Liver (tissue), 8 donors: ENCODE measurements at regions not wholly inside any gene's neighbourhood (a gene's known extent, or its start where the extent isn't known, plus 50 kb on each side); places are given as distances from the start of the nearest gene placed in this dataset.

Source experiments
- DNase-seq: peaks from one replicate; pipeline ENCODE4 v3.0.0-alpha.2; 2017; ENCODE audit warnings: low spot score
- H3K27ac ChIP-seq, 2 donors: one replicate each; pipeline ENCODE4 v1.7.0; 2013; ENCODE audit warnings: inconsistent platforms in 2 of 2, low read length in 2 of 2, control low read depth in 1 of 2, low read depth in 1 of 2, mild to moderate bottlenecking in 1 of 2
- H3K27me3 ChIP-seq, 4 donors: one replicate each; pipeline versions ENCODE4 v1.6.1 to v1.7.0; 2013; ENCODE audit warnings: low read length in 3 of 4, inconsistent platforms in 1 of 4, mild to moderate bottlenecking in 1 of 4, moderate library complexity in 1 of 4; ENCODE audit not compliant: control insufficient read depth in 4 of 4, insufficient read depth in 4 of 4
- H3K36me3 ChIP-seq, 4 donors: one replicate each; pipeline versions ENCODE4 v1.6.1 to v1.7.0; 2013; ENCODE audit warnings: low read length in 3 of 4, mild to moderate bottlenecking in 3 of 4, low read depth in 1 of 4, moderate library complexity in 1 of 4; ENCODE audit not compliant: control insufficient read depth in 4 of 4, insufficient read depth in 3 of 4
- H3K4me1 ChIP-seq, 4 donors: one replicate each; pipeline versions ENCODE4 v1.6.1 to v1.7.0; 2013; ENCODE audit warnings: low read length in 3 of 4, mild to moderate bottlenecking in 3 of 4, moderate library complexity in 1 of 4; ENCODE audit not compliant: control insufficient read depth in 4 of 4, insufficient read depth in 4 of 4
- H3K4me3 ChIP-seq, 3 donors: one replicate each; pipeline versions ENCODE4 v1.6.1 to v1.7.0; 2013; ENCODE audit warnings: low read length in 3 of 3, control low read depth in 1 of 3, low read depth in 1 of 3, mild to moderate bottlenecking in 1 of 3
- H3K9ac ChIP-seq, 2 donors: one replicate each; pipeline ENCODE4 v1.7.0; 2013; ENCODE audit warnings: low read length in 2 of 2, mild to moderate bottlenecking in 2 of 2, moderate library complexity in 2 of 2, control low read depth in 1 of 2, low read depth in 1 of 2
- H3K9me3 ChIP-seq, 4 donors: one replicate each; pipeline versions ENCODE4 v1.6.1 to v1.7.0; 2013; ENCODE audit warnings: low read length in 3 of 4; ENCODE audit not compliant: control insufficient read depth in 4 of 4
- FOXA1 ChIP-seq: IDR thresholded peaks from 2 replicates; pipeline ENCODE4 v1.6.1; 2016; ENCODE audit warnings: antibody characterized with exemption
- GABPA ChIP-seq, 2 donors: IDR thresholded peaks in 1 of 2; conservative IDR thresholded peaks in 1 of 2; 2 replicates each; pipeline ENCODE4 v1.6.1; 2016; ENCODE audit warnings: antibody characterized with exemption in 2 of 2, mild to moderate bottlenecking in 1 of 2, moderate library complexity in 1 of 2
- HNF4A ChIP-seq, 2 donors: conservative IDR thresholded peaks; 2 replicates each; pipeline ENCODE4 v1.6.1; 2016; ENCODE audit warnings: antibody characterized with exemption in 2 of 2, mild to moderate bottlenecking in 2 of 2
- HNF4G ChIP-seq: IDR thresholded peaks from 2 replicates; pipeline ENCODE4 v1.6.1; 2016; ENCODE audit warnings: antibody characterized with exemption
- JUND ChIP-seq, 2 donors: IDR thresholded peaks; 2 replicates each; pipeline ENCODE4 v1.6.1; 2016; ENCODE audit warnings: antibody characterized with exemption in 2 of 2
- NR2F2 ChIP-seq: IDR thresholded peaks from 2 replicates; pipeline ENCODE4 v1.6.1; 2016; ENCODE audit warnings: antibody characterized with exemption
- RXRA ChIP-seq, 2 donors: IDR thresholded peaks; 2 replicates each; pipeline ENCODE4 v1.6.1; 2017 to 2018; ENCODE audit warnings: antibody characterized with exemption in 2 of 2, mild to moderate bottlenecking in 1 of 2
- TAF1 ChIP-seq: conservative IDR thresholded peaks from 2 replicates; pipeline ENCODE4 v1.6.1; 2016; ENCODE audit warnings: antibody characterized with exemption, mild to moderate bottlenecking
- YY1 ChIP-seq: IDR thresholded peaks from 2 replicates; pipeline ENCODE4 v1.6.1; 2016; ENCODE audit warnings: antibody characterized with exemption, mild to moderate bottlenecking
- WGBS: extraction: QIAGEN DNeasy Blood & Tissue Kit; methylation state at CpG from one replicate; pipeline ENCODE4 v1.1.7; 2013; 5-methylcytosine and 5-hydroxymethylcytosine counted together
- TF ChIP-seq, protein P1 (sequence below): IDR thresholded peaks from 2 replicates; pipeline ENCODE4 v1.6.1; 2016; ENCODE audit warnings: antibody characterized with exemption, mild to moderate bottlenecking
- TF ChIP-seq, protein P2 (sequence below): fragments of 150-350 bp; IDR thresholded peaks from 2 replicates; pipeline ENCODE4 v1.5.1; 2017; ENCODE audit warnings: improper control_type of control experiment, low read depth, low read length; ENCODE audit not compliant: missing input control
- TF ChIP-seq, protein P3 (sequence below): IDR thresholded peaks from 2 replicates; pipeline ENCODE4 v1.6.1; 2016; ENCODE audit warnings: antibody characterized with exemption
- donor health status: healthy.
- donor health status: healthy.
- donor health status: healthy.
- donor health status: healthy.
- donor health status: healthy.

DNA sequence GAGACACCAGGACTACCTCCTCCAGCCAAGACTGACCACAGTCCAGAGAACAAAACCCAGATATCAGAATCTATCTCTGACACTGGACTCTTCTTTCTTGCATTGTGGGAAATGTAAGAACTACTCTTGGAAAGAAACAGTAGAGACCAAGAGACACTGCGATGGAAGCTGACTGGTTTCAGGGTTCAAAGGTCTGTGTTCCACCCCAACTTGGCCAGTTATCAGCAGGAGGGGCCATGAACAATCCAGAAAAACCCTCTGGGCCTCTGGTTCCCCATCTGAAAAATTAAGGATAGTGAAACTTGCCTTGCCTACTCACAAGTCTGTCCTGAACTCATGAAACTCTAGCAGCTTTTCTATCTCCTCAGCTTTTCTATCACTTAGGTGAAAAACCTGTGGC is 166.5 kb downstream of the SUCLG1 start:
- peak; percentile 37 to 58 for TF ChIP-seq HNF4A (conservative IDR thresholded peaks at IDR 0.05)
- TF ChIP-seq, protein P1, sequence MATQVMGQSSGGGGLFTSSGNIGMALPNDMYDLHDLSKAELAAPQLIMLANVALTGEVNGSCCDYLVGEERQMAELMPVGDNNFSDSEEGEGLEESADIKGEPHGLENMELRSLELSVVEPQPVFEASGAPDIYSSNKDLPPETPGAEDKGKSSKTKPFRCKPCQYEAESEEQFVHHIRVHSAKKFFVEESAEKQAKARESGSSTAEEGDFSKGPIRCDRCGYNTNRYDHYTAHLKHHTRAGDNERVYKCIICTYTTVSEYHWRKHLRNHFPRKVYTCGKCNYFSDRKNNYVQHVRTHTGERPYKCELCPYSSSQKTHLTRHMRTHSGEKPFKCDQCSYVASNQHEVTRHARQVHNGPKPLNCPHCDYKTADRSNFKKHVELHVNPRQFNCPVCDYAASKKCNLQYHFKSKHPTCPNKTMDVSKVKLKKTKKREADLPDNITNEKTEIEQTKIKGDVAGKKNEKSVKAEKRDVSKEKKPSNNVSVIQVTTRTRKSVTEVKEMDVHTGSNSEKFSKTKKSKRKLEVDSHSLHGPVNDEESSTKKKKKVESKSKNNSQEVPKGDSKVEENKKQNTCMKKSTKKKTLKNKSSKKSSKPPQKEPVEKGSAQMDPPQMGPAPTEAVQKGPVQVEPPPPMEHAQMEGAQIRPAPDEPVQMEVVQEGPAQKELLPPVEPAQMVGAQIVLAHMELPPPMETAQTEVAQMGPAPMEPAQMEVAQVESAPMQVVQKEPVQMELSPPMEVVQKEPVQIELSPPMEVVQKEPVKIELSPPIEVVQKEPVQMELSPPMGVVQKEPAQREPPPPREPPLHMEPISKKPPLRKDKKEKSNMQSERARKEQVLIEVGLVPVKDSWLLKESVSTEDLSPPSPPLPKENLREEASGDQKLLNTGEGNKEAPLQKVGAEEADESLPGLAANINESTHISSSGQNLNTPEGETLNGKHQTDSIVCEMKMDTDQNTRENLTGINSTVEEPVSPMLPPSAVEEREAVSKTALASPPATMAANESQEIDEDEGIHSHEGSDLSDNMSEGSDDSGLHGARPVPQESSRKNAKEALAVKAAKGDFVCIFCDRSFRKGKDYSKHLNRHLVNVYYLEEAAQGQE: no peak
- Histone ChIP-seq H3K4me1 (peaks cover 0 to 14% (median 5%) of the 10 kb centered on the region in 4 donors), H3K9me3 (no peaks in the 10 kb centered on the region), H3K27ac (no peak overlapping the region), H3K9ac (no peak overlapping the region), H3K27me3 (no peaks in the 10 kb centered on the region), H3K4me3 (no peak overlapping the region), H3K36me3 (no peaks in the 10 kb centered on the region)
- WGBS: 25% methylated on average over 1 of the region's 1 CpG
- DNase-seq: no peak

DNA sequence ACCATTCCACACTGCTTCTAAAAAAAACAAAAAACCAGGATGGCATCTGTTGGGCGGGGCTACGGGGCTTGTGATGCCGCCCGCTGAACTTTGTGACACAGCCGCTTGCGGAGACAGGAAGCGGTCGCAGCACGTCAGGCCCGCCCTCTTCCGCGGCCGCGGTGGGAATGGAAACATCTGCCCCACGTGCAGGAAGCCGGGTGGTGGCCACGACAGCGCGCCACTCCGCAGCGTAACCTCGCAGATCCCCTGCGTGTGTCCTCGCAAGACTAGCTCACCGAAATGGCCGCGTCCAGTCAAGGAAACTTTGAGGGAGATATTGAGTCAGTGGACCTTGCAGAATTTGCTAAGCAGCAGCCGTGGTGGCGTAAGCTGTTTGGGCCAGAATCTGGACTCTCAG is 168.5 kb downstream of the SUCLG1 start:
- Histone ChIP-seq H3K9ac (no peak overlapping the region), H3K36me3 (no peaks in the 10 kb centered on the region), H3K27me3 (peaks cover 0 to 2% (median 0%) of the 10 kb centered on the region in 4 donors), H3K4me1 (peaks cover 0 to 14% (median 5%) of the 10 kb centered on the region in 4 donors), H3K27ac (no peak overlapping the region), H3K4me3 (no peak overlapping the region), H3K9me3 (no peaks in the 10 kb centered on the region)
- TF ChIP-seq JUND (IDR thresholded peaks at IDR 0.05) (no peak), YY1 (no peak), FOXA1 (no peak), HNF4A (conservative IDR thresholded peaks at IDR 0.05) (no peak)
- WGBS: 97% methylated on average over 29 of the region's 29 CpGs
- DNase-seq: no peak

DNA sequence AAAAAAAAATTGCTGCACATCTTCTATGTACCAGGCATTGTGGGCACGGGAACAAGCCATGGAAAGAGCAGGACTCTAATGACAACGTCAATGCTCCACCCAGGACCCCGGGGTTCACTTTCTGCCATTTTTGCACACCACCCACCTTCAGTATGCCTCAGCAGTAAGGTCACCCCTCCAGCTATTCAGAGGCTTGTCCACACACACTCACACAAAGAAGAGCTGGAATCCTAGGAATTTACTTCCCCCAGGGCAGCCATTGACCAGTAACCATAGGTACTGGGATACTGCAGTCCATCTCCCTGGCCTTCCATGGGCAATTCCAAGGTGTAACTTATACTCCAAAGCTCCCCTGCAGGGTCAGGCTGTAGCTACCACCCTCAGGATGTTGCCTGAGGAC is 170.8 kb downstream of the SUCLG1 start:
- Histone ChIP-seq H3K9me3 (no peaks in the 10 kb centered on the region), H3K27me3 (peaks cover 0 to 2% (median 0%) of the 10 kb centered on the region in 4 donors), H3K27ac (no peak overlapping the region), H3K36me3 (no peaks in the 10 kb centered on the region), H3K9ac (no peak overlapping the region), H3K4me1 (peaks cover 0 to 7% (median under 1%) of the 10 kb centered on the region in 4 donors), H3K4me3 (no peak overlapping the region)
- TF ChIP-seq, protein P2, sequence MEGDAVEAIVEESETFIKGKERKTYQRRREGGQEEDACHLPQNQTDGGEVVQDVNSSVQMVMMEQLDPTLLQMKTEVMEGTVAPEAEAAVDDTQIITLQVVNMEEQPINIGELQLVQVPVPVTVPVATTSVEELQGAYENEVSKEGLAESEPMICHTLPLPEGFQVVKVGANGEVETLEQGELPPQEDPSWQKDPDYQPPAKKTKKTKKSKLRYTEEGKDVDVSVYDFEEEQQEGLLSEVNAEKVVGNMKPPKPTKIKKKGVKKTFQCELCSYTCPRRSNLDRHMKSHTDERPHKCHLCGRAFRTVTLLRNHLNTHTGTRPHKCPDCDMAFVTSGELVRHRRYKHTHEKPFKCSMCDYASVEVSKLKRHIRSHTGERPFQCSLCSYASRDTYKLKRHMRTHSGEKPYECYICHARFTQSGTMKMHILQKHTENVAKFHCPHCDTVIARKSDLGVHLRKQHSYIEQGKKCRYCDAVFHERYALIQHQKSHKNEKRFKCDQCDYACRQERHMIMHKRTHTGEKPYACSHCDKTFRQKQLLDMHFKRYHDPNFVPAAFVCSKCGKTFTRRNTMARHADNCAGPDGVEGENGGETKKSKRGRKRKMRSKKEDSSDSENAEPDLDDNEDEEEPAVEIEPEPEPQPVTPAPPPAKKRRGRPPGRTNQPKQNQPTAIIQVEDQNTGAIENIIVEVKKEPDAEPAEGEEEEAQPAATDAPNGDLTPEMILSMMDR: no peak
- TF ChIP-seq FOXA1 (no peak), GABPA (IDR thresholded peaks at IDR 0.05 in 1 of 2, conservative IDR thresholded peaks at IDR 0.05 in 1 of 2) (no peak), TAF1 (no peak), NR2F2 (no peak), HNF4G (no peak), RXRA (IDR thresholded peaks at IDR 0.05) (no peak)
- TF ChIP-seq, protein P3, sequence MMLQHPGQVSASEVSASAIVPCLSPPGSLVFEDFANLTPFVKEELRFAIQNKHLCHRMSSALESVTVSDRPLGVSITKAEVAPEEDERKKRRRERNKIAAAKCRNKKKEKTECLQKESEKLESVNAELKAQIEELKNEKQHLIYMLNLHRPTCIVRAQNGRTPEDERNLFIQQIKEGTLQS: no peak
- WGBS: 97% methylated on average over 3 of the region's 3 CpGs
- no peak for DNase-seq
